A549 (cell line): ENCODE measurements at regions not wholly inside any gene's neighbourhood (a gene's known extent, or its start where the extent isn't known, plus 50 kb on each side); places are given as distances from the start of the nearest gene placed in this dataset.

Source experiments
- MAZ ChIP-seq: fragments of 150-350 bp; IDR thresholded peaks from 2 replicates; pipeline ENCODE4 v1.6.1; 2014; ENCODE audit warnings: antibody characterized with exemption, low read depth, low read length, borderline replicate concordance
- POLR2A ChIP-seq: IDR thresholded peaks from 2 replicates; pipeline ENCODE4 v1.6.1; 2012; ENCODE audit warnings: mild to moderate bottlenecking, low read length
- RFX5 ChIP-seq: fragments of 450-650 bp; IDR thresholded peaks from 2 replicates; pipeline ENCODE4 v1.7.1; 2014; ENCODE audit warnings: antibody characterized with exemption, mild to moderate bottlenecking, moderate library complexity
- TF ChIP-seq, protein P1 (sequence below): fragments of >200 bp; sonication (Bioruptor Twin); formaldehyde crosslinking; IDR thresholded peaks from 3 replicates; pipeline ENCODE4 v1.5.1; 2016
- TF ChIP-seq, protein P2 (sequence below): fragments of 200-600 bp; sonication (generic); IDR thresholded peaks from 2 replicates; pipeline ENCODE4 v1.6.1; 2016; ENCODE audit warnings: antibody characterized with exemption, mild to moderate bottlenecking, moderate library complexity
- TF ChIP-seq, protein P3 (sequence below): IDR thresholded peaks from 2 replicates; pipeline ENCODE4 v1.6.1; 2012

DNA sequence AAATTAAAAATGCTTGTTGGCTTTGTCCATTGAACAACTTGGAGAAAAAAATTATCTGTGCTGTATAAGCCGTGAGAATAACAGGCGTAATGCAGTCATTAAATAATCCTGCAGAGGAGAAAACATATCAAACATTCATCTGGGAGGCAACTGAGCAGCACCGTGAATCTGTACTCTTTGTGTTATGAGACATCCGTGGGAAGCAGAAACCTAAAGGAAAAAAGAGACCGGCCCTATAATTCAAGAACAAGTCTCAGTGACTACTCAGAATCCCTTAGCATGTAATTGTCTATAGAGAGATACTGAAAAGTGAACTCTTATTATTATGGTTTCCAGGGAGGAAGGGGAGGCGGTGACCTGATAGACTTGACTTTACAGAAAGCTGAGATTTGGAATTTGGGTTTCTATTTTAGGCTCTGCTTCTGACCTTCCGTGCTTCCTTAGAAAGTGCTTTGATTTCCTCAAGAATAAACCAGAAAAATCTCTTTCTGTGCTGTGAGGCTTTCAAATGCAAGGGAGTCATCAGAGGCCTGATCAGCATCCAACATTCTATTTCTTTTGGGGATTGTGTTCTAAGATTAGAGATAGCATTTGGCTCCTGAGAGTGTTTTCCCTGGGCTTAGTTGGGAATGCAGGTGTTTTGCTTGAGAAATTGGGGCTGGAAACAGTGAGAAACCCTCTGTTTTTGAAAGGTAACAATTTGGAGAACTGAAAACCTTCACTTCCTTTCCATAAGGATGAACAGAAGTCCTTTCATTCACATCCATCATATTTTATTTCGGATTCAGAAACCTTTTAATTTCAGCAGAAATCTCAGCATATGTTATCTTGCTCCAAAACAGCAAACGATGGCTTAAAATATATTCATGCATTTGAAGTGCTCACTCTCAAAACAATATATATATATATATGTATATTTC, 296.7 kb downstream of the CSNK1G3 start:
- TF ChIP-seq, protein P1, sequence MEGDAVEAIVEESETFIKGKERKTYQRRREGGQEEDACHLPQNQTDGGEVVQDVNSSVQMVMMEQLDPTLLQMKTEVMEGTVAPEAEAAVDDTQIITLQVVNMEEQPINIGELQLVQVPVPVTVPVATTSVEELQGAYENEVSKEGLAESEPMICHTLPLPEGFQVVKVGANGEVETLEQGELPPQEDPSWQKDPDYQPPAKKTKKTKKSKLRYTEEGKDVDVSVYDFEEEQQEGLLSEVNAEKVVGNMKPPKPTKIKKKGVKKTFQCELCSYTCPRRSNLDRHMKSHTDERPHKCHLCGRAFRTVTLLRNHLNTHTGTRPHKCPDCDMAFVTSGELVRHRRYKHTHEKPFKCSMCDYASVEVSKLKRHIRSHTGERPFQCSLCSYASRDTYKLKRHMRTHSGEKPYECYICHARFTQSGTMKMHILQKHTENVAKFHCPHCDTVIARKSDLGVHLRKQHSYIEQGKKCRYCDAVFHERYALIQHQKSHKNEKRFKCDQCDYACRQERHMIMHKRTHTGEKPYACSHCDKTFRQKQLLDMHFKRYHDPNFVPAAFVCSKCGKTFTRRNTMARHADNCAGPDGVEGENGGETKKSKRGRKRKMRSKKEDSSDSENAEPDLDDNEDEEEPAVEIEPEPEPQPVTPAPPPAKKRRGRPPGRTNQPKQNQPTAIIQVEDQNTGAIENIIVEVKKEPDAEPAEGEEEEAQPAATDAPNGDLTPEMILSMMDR, result no peak
- TF ChIP-seq, protein P2, sequence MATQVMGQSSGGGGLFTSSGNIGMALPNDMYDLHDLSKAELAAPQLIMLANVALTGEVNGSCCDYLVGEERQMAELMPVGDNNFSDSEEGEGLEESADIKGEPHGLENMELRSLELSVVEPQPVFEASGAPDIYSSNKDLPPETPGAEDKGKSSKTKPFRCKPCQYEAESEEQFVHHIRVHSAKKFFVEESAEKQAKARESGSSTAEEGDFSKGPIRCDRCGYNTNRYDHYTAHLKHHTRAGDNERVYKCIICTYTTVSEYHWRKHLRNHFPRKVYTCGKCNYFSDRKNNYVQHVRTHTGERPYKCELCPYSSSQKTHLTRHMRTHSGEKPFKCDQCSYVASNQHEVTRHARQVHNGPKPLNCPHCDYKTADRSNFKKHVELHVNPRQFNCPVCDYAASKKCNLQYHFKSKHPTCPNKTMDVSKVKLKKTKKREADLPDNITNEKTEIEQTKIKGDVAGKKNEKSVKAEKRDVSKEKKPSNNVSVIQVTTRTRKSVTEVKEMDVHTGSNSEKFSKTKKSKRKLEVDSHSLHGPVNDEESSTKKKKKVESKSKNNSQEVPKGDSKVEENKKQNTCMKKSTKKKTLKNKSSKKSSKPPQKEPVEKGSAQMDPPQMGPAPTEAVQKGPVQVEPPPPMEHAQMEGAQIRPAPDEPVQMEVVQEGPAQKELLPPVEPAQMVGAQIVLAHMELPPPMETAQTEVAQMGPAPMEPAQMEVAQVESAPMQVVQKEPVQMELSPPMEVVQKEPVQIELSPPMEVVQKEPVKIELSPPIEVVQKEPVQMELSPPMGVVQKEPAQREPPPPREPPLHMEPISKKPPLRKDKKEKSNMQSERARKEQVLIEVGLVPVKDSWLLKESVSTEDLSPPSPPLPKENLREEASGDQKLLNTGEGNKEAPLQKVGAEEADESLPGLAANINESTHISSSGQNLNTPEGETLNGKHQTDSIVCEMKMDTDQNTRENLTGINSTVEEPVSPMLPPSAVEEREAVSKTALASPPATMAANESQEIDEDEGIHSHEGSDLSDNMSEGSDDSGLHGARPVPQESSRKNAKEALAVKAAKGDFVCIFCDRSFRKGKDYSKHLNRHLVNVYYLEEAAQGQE, result no peak
- no peak for TF ChIP-seq POLR2A
- TF ChIP-seq RFX5, result no peak
- TF ChIP-seq MAZ, result no peak
- TF ChIP-seq, protein P3, sequence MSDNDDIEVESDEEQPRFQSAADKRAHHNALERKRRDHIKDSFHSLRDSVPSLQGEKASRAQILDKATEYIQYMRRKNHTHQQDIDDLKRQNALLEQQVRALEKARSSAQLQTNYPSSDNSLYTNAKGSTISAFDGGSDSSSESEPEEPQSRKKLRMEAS, result no peak
